H1 (cell line): ENCODE measurements at regions not wholly inside any gene's neighbourhood (a gene's known extent, or its start where the extent isn't known, plus 50 kb on each side); places are given as distances from the start of the nearest gene placed in this dataset.

Source experiments
- CTCF ChIA-PET: fragments of 300-600 bp; sonication (Branson Sonifier 250); formaldehyde crosslinking; loops from one replicate; lab custom pipeline; 2021; ENCODE audit not compliant: partially characterized antibody; lab: Charles Lee
- POLR2A ChIA-PET: fragments of 300-600 bp; sonication (Branson Sonifier 250); formaldehyde crosslinking; loops from one replicate; lab custom pipeline; 2021; ENCODE audit warnings: inconsistent platforms; ENCODE audit not compliant: partially characterized antibody; lab: Charles Lee
- DNase-seq, 2 experiments: peaks; one replicate each; pipeline versions ENCODE4 v3.0.0 to v3.0.0-alpha.2; 2010 to 2022; ENCODE audit warnings: low spot score in 2 of 2, low read depth in 1 of 2, mixed read lengths in 1 of 2
- FAIRE-seq: peaks from 2 replicates; lab custom pipeline; 2011; peaks lifted over from hg19 to GRCh38; lab: Jason Lieb, UNC
- H2AFZ ChIP-seq: 2 replicates; pipeline ENCODE4 v1.8.1; 2012; ENCODE audit warnings: low read length, inconsistent platforms
- H2AK5ac ChIP-seq: 2 replicates; pipeline ENCODE4 v1.6.1; 2013; ENCODE audit warnings: low read depth, low read length
- H2BK120ac ChIP-seq: replicated peaks from 2 replicates; pipeline ENCODE3; 2013; ENCODE audit warnings: low read depth, low read length, inconsistent platforms
- H2BK12ac ChIP-seq: 2 replicates; pipeline ENCODE4 v1.6.1; 2013; ENCODE audit warnings: low read depth, low read length
- H2BK15ac ChIP-seq: 2 replicates; pipeline ENCODE4 v1.6.1; 2013; ENCODE audit warnings: low read length
- H2BK20ac ChIP-seq: 2 replicates; pipeline ENCODE4 v1.6.1; 2013; ENCODE audit warnings: low read length
- H2BK5ac ChIP-seq: 2 replicates; pipeline ENCODE4 v1.6.1; 2013; ENCODE audit warnings: low read depth, low read length
- H3K14ac ChIP-seq: 2 replicates; pipeline ENCODE4 v1.6.1; 2013; ENCODE audit warnings: inconsistent platforms; ENCODE audit not compliant: insufficient read length
- H3K18ac ChIP-seq: 2 replicates; pipeline ENCODE4 v1.6.1; 2013; ENCODE audit warnings: low read length; ENCODE audit errors: extremely low read depth
- H3K23ac ChIP-seq: 2 replicates; pipeline ENCODE4 v1.6.1; 2013; ENCODE audit warnings: inconsistent platforms; ENCODE audit not compliant: insufficient read length
- H3K23me2 ChIP-seq: 2 replicates; pipeline ENCODE4 v1.6.1; 2013; ENCODE audit warnings: low read depth, low read length
- H3K27ac ChIP-seq: 2 replicates; pipeline ENCODE4 v1.6.1; 2011; ENCODE audit warnings: low read depth, low read length, inconsistent platforms
- H3K27me3 ChIP-seq, 4 experiments: replicated peaks in 1 of 4; 1 replicate in 1 of 4; 2 replicates in 3 of 4; pipeline versions ENCODE4 v1.6.1 to v1.8.1; 2011 to 2013; ENCODE audit warnings: low read length in 3 of 4, mild to moderate bottlenecking in 3 of 4, inconsistent platforms in 2 of 4, mixed read lengths in 2 of 4, moderate library complexity in 1 of 4; ENCODE audit not compliant: control insufficient read depth in 3 of 4, insufficient read depth in 3 of 4; ENCODE audit errors: extremely low read depth in 1 of 4
- H3K36me3 ChIP-seq, 4 experiments: 2 replicates each; pipeline versions ENCODE4 v1.6.1 to v1.8.1; 2011 to 2013; ENCODE audit warnings: mild to moderate bottlenecking in 4 of 4, low read length in 3 of 4, moderate library complexity in 2 of 4, control low read depth in 1 of 4, inconsistent platforms in 1 of 4; ENCODE audit not compliant: insufficient read depth in 4 of 4, control insufficient read depth in 2 of 4
- H3K4ac ChIP-seq: replicated peaks from 2 replicates; pipeline ENCODE3; 2013; ENCODE audit warnings: low read length, low read depth, mixed read lengths, inconsistent platforms; ENCODE audit not compliant: insufficient read length
- H3K4me1 ChIP-seq, 4 experiments: replicated peaks in 1 of 4; 1 replicate in 1 of 4; 2 replicates in 3 of 4; pipeline versions ENCODE4 v1.6.1 to v1.8.1; 2011 to 2013; ENCODE audit warnings: low read length in 3 of 4, inconsistent platforms in 2 of 4, mixed read lengths in 1 of 4; ENCODE audit not compliant: insufficient read depth in 4 of 4, control insufficient read depth in 3 of 4
- H3K4me2 ChIP-seq, 2 experiments: 2 replicates each; pipeline versions ENCODE4 v1.6.1 to v1.8.1; 2011 to 2013; ENCODE audit warnings: low read depth in 2 of 2, low read length in 2 of 2, control low read depth in 1 of 2, inconsistent platforms in 1 of 2, mild to moderate bottlenecking in 1 of 2; ENCODE audit not compliant: insufficient read depth in 1 of 2
- H3K4me3 ChIP-seq, 4 experiments: fragments of 200-600, 300-600 bp in 1 of 4; sonication (generic), shearing (Covaris generic), sonication (Bioruptor Twin) in 1 of 4; 2 replicates each; pipeline versions ENCODE4 v1.5.1 to v1.8.1; 2011 to 2016; ENCODE audit warnings: low read length in 4 of 4, low read depth in 3 of 4, control low read depth in 2 of 4, inconsistent platforms in 2 of 4, mild to moderate bottlenecking in 2 of 4, mixed read lengths in 1 of 4, moderate library complexity in 1 of 4; ENCODE audit not compliant: insufficient read depth in 2 of 4; ENCODE audit errors: extremely low read depth in 1 of 4
- H3K56ac ChIP-seq: replicated peaks from 2 replicates; pipeline ENCODE3; 2013; ENCODE audit warnings: low read depth, mild to moderate bottlenecking, mixed read lengths, low read length, inconsistent platforms; ENCODE audit not compliant: insufficient read length
- H3K79me1 ChIP-seq: 2 replicates; pipeline ENCODE4 v1.6.1; 2013; ENCODE audit warnings: low read depth, low read length, control low read depth
- H3K79me2 ChIP-seq, 2 experiments: 2 replicates each; pipeline versions ENCODE4 v1.6.1 to v1.8.1; 2012 to 2013; ENCODE audit warnings: low read length in 2 of 2, mild to moderate bottlenecking in 2 of 2, inconsistent platforms in 1 of 2; ENCODE audit not compliant: insufficient read depth in 2 of 2, control insufficient read depth in 1 of 2
- H3K9ac ChIP-seq, 4 experiments: replicated peaks in 1 of 4; 1 replicate in 1 of 4; 2 replicates in 3 of 4; pipeline versions ENCODE4 v1.6.1 to v1.8.1; 2011 to 2013; ENCODE audit warnings: low read depth in 3 of 4, low read length in 3 of 4, control low read depth in 2 of 4, mild to moderate bottlenecking in 2 of 4, moderate library complexity in 2 of 4, inconsistent platforms in 1 of 4; ENCODE audit errors: extremely low read depth in 1 of 4
- H3K9me3 ChIP-seq, 2 experiments: 2 replicates each; pipeline versions ENCODE4 v1.6.1 to v1.8.1; 2012 to 2013; ENCODE audit warnings: mild to moderate bottlenecking in 2 of 2, moderate library complexity in 2 of 2, control low read depth in 1 of 2, inconsistent platforms in 1 of 2, low read depth in 1 of 2, low read length in 1 of 2, mixed read lengths in 1 of 2; ENCODE audit not compliant: insufficient read depth in 2 of 2
- H4K20me1 ChIP-seq, 2 experiments: replicated peaks in 1 of 2; 2 replicates each; pipeline versions ENCODE3 to v1.8.1; 2011 to 2013; ENCODE audit warnings: inconsistent platforms in 2 of 2, low read length in 2 of 2, mild to moderate bottlenecking in 1 of 2; ENCODE audit not compliant: insufficient read depth in 2 of 2, control insufficient read depth in 1 of 2
- H4K5ac ChIP-seq: 2 replicates; pipeline ENCODE4 v1.6.1; 2013; ENCODE audit warnings: low read length, low read depth, mixed read lengths, inconsistent platforms; ENCODE audit not compliant: insufficient read length
- H4K8ac ChIP-seq: 2 replicates; pipeline ENCODE4 v1.8.0; 2013; ENCODE audit warnings: mild to moderate bottlenecking, moderate library complexity, low read length, inconsistent platforms; ENCODE audit not compliant: insufficient read depth; ENCODE audit errors: extremely low read depth
- H4K91ac ChIP-seq: replicated peaks from 2 replicates; pipeline ENCODE3; 2013; ENCODE audit warnings: low read length, mixed read lengths, inconsistent platforms; ENCODE audit not compliant: insufficient read length
- ASH2L ChIP-seq: fragments of 200-600, 300-600 bp; sonication (generic); IDR thresholded peaks from one replicate; pipeline ENCODE4 v1.7.1; 2017; ENCODE audit warnings: low read length
- BACH1 ChIP-seq: IDR thresholded peaks from 2 replicates; pipeline ENCODE4 v1.6.1; 2012; ENCODE audit warnings: low read length, improper control_type of control experiment
- CBX5 ChIP-seq: fragments of 300-800, 300-1000 bp; sonication (generic); IDR thresholded peaks from 2 replicates; pipeline ENCODE4 v1.7.1; 2016; ENCODE audit warnings: antibody characterized with exemption, low read length, low read depth
- CHD2 ChIP-seq: IDR thresholded peaks from 2 replicates; pipeline ENCODE4 v1.6.1; 2012; ENCODE audit warnings: low read length, improper control_type of control experiment
- EGR1 ChIP-seq: IDR thresholded peaks from 2 replicates; pipeline ENCODE4 v1.6.1; 2011; ENCODE audit warnings: low read depth, low read length, borderline replicate concordance
- KDM1A ChIP-seq: fragments of 200-600, 300-600 bp; sonication (generic); IDR thresholded peaks from 2 replicates; pipeline ENCODE4 v1.7.1; 2016; ENCODE audit warnings: mild to moderate bottlenecking, low read length, borderline replicate concordance
- KDM5A ChIP-seq: fragments of 200-600 bp; IDR thresholded peaks from 2 replicates; pipeline ENCODE4 v1.7.1; 2012; ENCODE audit warnings: mild to moderate bottlenecking, low read length, inconsistent platforms, mixed read lengths
- PHF8 ChIP-seq: fragments of 200-600 bp; sonication (generic); conservative IDR thresholded peaks from 2 replicates; pipeline ENCODE4 v1.7.1; 2012; ENCODE audit warnings: low read depth, mild to moderate bottlenecking, inconsistent platforms, low read length, moderate library complexity
- POLR2A ChIP-seq, 2 experiments: IDR thresholded peaks; 1 replicate in 1 of 2; 2 replicates in 1 of 2; pipeline ENCODE4 v1.6.1; 2011; ENCODE audit warnings: low read depth in 2 of 2, low read length in 2 of 2, mild to moderate bottlenecking in 2 of 2; ENCODE audit errors: control extremely low read depth in 1 of 2
- POU5F1 ChIP-seq: IDR thresholded peaks from 2 replicates; pipeline ENCODE4 v1.6.1; 2011; ENCODE audit warnings: low read depth, mild to moderate bottlenecking, low read length, moderate library complexity
- RFX5 ChIP-seq: IDR thresholded peaks from 2 replicates; pipeline ENCODE4 v1.6.1; 2011; ENCODE audit warnings: low read depth, low read length, improper control_type of control experiment, borderline replicate concordance
- SIN3A ChIP-seq, 2 experiments: IDR thresholded peaks in 1 of 2; conservative IDR thresholded peaks in 1 of 2; 2 replicates each; pipeline ENCODE4 v1.6.1; 2011 to 2012; ENCODE audit warnings: low read length in 2 of 2, improper control_type of control experiment in 1 of 2, low read depth in 1 of 2, mild to moderate bottlenecking in 1 of 2
- TAF7 ChIP-seq: optimal IDR thresholded peaks from 2 replicates; pipeline ENCODE3; 2011; ENCODE audit warnings: low read depth, mild to moderate bottlenecking, inconsistent platforms, low read length, moderate library complexity, borderline replicate concordance
- WGBS, 2 experiments: shearing (Covaris generic) in 1 of 2; methylation state at CpG; one replicate each; pipeline versions ENCODE4 v1.1.6 to v1.1.7; 2013 to 2015; ENCODE audit warnings: low lambda C conversion rate in 2 of 2, mixed read lengths in 2 of 2, inconsistent platforms in 1 of 2, low coverage in 1 of 2, missing lambda C conversion rate in 1 of 2; ENCODE audit not compliant: insufficient replicate concordance in 2 of 2, insufficient coverage in 1 of 2, insufficient read length in 1 of 2; ENCODE audit errors: extremely low coverage in 1 of 2, missing lambda C conversion rate in 1 of 2; 5-methylcytosine and 5-hydroxymethylcytosine counted together
- TF ChIP-seq, protein P1 (sequence below): IDR thresholded peaks from 2 replicates; pipeline ENCODE4 v1.6.1; 2011; ENCODE audit warnings: low read length, improper control_type of control experiment

DNA sequence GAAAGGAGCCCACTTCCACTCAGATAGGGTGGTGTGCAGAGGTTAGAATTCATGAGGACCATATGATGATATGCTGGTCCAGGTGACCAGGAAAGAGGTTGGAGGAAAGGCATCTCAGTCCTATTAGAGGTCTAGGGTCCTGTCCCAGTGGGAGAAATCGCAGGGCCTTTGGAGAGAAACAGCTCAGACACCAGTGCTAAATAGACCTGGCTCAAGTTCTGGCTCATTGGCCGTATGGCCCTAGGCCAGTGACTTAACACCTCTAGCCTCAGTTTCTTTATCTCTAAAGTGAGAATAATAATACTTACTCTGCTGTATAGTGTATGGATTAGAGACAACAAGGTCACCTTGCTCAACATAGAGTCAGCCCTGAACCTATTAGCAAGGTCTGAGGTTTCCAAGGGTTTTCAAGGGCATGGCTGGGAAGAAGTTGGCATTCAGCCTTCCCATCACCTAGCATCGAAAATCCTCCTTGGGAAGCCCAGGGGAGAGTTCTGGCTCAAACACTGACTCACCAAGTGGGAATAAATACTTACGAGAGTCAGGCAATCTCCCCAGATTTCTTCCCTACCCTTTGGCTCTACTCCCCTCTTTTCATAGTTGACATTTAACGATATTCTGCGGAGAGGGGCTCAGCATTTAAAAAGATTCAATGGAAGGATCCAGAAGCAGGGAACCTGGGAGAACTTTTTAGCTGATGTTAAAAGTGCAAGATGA lies 473.1 kb upstream of the PODXL start:
- Histone ChIP-seq H3K27ac (no peak overlapping the region), H3K14ac (no peak overlapping the region), H3K4ac (no peak overlapping the region), H2BK12ac (no peak overlapping the region), H3K18ac (no peak overlapping the region), H3K4me2 (no peak overlapping the region), H3K36me3 (no peaks in the 10 kb centered on the region), H2AFZ (no peak overlapping the region), H2BK20ac (no peak overlapping the region), H2BK120ac (no peak overlapping the region), H3K4me1 (no peaks in the 10 kb centered on the region), H2BK5ac (no peak overlapping the region), H3K4me3 (no peak overlapping the region), H3K23ac (no peak overlapping the region), H2BK15ac (no peak overlapping the region), H3K56ac (no peak overlapping the region), H3K27me3 (no peaks in the 10 kb centered on the region), H4K20me1 (no peaks in the 10 kb centered on the region), H4K91ac (no peak overlapping the region), H3K9me3 (no peaks in the 10 kb centered on the region), H4K8ac (no peak overlapping the region; the same call in 1 of the 2 replicates), H3K79me1 (no peaks in the 10 kb centered on the region), H3K23me2 (no peaks in the 10 kb centered on the region; the same call in 1 of the 2 replicates), H3K9ac (no peak overlapping the region), H3K79me2 (no peaks in the 10 kb centered on the region), H2AK5ac (no peak overlapping the region), H4K5ac (no peak overlapping the region)
- POLR2A ChIA-PET = no interaction called here
- DNase-seq (no peak), FAIRE-seq (no peak)
- CTCF ChIA-PET = no interaction called here
- 96% methylated on average over 6 of the region's 6 CpGs; no CpG with 5 or more reads in 1 of the 2 experiments for WGBS, 2 experiments
- TF ChIP-seq POU5F1 (no peak), PHF8 (no peak), CHD2 (no peak), POLR2A (IDR thresholded peaks at IDR 0.05; ENCODE audit: control extremely low read depth in 1 of 2, low read depth in 2 of 2, low read length in 2 of 2) (no peak), TAF7 (no peak), KDM1A (no peak), RFX5 (no peak), BACH1 (no peak), SIN3A (conservative IDR thresholded peaks at IDR 0.05 in 1 of 2, IDR thresholded peaks at IDR 0.05 in 1 of 2; ENCODE audit: low read depth in 1 of 2, low read length in 2 of 2) (no peak), CBX5 (no peak), ASH2L (no peak), EGR1 (no peak), KDM5A (no peak)
- TF ChIP-seq, protein P1, sequence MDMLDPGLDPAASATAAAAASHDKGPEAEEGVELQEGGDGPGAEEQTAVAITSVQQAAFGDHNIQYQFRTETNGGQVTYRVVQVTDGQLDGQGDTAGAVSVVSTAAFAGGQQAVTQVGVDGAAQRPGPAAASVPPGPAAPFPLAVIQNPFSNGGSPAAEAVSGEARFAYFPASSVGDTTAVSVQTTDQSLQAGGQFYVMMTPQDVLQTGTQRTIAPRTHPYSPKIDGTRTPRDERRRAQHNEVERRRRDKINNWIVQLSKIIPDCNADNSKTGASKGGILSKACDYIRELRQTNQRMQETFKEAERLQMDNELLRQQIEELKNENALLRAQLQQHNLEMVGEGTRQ = no peak
